NCI-H446 treated with DMSO at 0.1 percent for 48 hours (cell line): ENCODE measurements at regions not wholly inside any gene's neighbourhood (a gene's known extent, or its start where the extent isn't known, plus 50 kb on each side); places are given as distances from the start of the nearest gene placed in this dataset.

ENCODE experiments used
- DNase-seq: peaks from one replicate; lab custom pipeline; 2025; lab: John Stamatoyannopoulos, UW

- DNase-seq: no peak
Observed at GRCh38 chr12:107320033-107320928, 226.9 kb upstream of the CRY1 start.

DNA sequence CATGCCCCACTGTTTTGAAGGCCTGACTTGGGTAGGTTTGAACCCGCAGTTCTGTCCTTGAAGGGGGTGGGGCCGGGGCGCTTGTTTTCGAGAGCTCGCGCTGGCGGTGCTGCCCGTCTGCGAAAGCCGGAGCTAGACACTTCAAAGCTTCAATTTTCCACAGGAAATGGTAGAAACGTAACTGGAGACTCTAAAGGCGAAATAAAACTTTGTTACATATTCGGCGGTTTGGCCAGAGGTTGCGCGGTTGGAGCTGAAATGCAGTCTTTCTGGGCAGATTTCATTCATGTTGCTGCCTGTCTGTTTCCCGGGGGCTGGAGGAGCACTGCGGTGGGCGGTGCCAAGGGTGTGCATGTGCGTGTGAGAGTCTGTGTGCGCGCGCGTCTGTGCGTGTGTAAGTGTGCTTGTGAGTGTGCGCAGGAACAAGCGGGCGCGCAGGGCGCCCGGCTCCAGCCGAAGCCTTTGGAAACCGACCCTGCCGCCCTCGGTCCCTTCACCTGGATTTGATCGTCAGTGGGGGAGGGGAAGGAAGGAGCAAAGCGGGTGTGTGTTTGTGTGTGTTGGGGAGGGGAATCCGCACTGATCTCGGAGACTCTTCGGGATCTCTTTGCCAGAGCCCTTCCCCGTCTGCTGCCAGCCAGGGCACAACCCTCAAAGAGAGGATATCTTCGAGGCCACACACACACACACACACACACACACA is 227.7 kb upstream of the CRY1 start:
- DNase-seq: no peak

DNA sequence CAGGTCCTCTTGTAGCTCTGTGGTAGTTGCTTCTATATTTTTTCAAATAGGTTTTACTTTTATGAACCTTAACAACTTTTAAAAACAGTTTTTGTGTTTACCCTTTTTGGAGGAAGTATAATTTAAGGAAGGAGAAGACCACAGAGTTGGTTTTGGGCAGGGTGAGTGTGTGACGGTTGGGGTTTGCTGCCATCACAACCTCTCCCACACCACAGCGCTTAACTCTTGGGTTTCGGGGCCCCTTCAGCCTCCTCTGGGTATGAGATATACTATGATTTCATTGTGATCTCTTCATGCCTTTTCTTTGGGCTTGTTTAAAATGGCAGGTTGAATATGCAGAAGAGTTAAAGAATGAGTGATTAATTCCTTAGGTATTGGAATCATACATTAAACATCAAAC is 228.7 kb upstream of the CRY1 start:
- DNase-seq: no peak

DNA sequence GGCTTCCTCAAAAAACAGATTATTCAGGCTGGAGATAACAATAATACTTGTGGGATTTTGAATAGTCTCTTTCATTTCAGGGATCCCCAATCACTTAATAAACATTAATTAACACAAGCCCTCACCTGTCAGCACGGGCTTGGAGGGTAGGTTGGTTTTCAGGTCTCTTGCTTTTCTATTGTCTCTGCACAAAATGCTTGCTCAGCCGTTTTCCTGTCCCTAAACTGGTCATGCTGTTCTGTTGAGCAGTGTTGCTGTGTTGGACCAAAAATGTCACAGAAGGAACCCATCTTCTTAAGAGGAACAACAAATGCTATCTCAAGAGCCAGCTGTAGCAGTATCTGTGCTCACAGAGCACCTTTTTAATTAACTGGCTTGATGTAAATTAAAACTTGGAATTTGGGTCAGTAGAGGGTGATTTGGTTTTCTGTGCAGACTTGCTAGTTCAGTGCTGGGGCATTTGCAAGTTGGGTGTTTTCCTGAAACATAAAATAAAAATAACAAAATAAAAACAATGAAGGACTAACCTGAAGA is 231.8 kb upstream of the CRY1 start:
- no peak for DNase-seq

GRCh38 chr12:107326237-107326636 is 232.9 kb upstream of the CRY1 start:
- DNase-seq: no peak

DNA sequence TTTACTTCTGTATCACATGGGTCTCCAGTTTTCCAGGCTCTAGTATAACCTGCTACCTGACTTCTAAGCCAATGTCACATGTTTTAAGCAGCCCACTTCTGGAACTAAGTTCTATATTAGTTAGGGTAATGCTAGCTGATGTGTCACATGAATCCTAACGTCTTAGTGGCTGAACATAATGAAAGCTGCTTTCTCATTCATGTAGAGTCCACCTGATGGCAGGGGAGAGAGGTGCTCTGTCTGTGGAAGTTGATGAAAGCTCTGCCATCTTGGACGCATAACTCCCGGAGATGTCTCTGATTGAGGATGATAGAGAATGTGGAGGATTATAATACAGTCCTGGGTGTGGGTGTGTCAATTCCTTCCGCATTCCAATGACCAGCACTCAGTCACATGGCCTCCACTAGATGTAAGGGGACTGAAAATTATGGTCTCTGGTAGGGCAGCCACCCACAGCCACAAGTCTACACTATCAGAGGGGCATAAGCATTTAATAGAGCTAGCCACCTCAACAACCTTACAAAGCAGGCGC is 234.4 kb upstream of the CRY1 start:
- DNase-seq: no peak

- DNase-seq: no peak
Observed at GRCh38 chr12:107328442-107329133, 235.2 kb upstream of the CRY1 start.

DNA sequence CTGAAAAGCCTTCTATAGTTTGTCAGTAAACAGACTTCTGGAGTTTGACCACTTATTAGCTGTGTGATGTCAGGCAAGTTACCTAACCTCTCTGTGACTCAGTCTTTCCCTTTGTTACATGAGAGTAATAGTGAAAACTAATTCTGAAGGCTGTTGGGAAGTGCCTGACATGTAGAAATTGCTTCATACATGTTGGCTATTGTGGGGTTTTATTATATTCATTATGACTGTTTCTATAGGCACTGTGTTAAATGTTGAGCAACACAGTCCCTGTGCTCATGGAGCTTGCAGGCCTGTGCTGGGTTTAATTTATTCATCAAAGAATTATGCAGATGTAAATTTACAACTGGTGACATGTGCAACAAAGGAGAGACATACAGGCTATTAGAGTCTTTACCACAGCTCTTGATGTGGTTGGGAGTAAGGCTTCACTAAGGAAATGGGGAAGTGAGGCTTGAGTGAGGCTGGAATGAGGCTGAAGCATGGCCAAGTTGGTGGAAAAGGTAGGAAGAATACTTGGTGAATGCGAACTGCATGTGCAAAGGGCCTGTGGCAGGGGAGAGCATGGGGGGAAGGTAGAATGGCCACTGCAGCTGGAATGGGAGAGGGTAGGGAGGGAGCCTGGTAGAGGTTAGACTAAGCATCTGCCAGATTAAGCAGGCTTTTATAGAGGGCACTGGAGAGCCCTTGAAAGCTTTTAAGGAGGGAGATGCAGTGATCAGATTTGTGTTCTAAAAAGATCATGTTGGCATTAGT is 236.4 kb upstream of the CRY1 start:
- no peak for DNase-seq

GRCh38 chr12:107330831-107331431 is 237.6 kb upstream of the CRY1 start:
- DNase-seq: no peak

GRCh38 chr12:107331471-107331870 is 238.1 kb upstream of the CRY1 start:
- DNase-seq: no peak

DNA sequence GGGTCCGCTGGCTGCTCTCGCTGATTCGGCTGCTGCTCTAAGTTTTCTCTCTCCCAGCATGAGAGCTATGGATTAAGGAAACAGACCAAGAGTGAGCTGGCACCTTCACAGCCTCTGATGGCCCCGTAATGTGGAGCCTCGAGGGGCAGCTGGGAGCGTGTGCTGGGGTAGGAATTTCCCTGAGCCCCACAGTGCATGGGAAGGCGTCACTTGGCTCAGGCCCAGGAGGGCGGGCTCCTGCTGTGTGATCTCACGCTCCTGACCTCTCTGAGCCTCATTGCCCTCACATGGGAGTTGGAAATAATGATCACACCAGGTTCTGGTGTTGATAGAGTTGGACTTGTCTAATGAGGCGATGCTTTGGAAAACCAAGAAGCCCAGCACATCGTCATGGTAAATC is 238.6 kb upstream of the CRY1 start:
- DNase-seq: no peak

- no peak for DNase-seq
Observed at GRCh38 chr12:107332743-107333142, 239.4 kb upstream of the CRY1 start.

GRCh38 chr12:107335802-107336570 is 242.6 kb upstream of the CRY1 start:
- DNase-seq: no peak

- no peak for DNase-seq
Observed at GRCh38 chr12:107336695-107337094, 243.3 kb upstream of the CRY1 start.

- no peak for DNase-seq
Observed at GRCh38 chr12:107337346-107338095, 244.2 kb upstream of the CRY1 start.

- no peak for DNase-seq
Observed at GRCh38 chr12:107339487-107339886, 246.1 kb upstream of the CRY1 start.

DNA sequence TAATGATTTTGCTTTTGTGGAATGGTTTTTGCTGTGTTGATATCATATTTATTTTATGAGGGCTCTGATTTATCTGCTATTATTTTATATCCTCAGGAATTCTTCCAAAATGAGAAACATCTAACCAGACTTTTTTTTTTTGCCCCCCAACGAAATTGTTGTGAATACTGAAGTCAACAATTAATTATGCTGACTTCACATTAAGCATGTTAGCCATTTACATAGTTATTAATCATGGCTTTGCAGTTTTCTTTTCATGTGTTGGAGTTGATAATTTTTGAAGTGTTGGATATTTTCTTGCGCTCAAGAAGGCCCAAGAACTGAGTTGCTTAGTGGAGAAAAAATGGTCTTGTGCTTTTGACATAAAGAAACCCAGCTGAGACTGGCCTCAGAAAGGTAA is 246.6 kb upstream of the CRY1 start:
- DNase-seq: no peak

DNA sequence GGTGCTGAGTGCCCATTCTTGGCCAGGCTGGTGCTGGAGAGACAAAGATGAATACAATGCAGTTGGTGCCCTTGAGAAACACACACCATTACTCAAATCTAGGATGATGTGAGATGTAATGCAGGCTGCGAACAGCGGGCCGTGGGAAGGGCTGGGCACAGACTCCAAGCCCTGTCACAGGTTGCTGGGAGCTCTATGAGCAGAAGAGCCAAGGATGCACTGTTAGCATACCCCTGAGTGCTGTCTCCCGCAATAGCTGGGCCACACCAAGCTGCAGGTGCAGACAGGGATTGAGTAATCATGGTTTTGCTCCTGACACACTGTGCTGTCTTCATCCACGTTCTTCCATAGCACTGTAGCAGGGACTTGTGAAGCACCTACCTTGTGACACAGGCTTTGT is 247.5 kb upstream of the CRY1 start:
- DNase-seq: no peak

DNA sequence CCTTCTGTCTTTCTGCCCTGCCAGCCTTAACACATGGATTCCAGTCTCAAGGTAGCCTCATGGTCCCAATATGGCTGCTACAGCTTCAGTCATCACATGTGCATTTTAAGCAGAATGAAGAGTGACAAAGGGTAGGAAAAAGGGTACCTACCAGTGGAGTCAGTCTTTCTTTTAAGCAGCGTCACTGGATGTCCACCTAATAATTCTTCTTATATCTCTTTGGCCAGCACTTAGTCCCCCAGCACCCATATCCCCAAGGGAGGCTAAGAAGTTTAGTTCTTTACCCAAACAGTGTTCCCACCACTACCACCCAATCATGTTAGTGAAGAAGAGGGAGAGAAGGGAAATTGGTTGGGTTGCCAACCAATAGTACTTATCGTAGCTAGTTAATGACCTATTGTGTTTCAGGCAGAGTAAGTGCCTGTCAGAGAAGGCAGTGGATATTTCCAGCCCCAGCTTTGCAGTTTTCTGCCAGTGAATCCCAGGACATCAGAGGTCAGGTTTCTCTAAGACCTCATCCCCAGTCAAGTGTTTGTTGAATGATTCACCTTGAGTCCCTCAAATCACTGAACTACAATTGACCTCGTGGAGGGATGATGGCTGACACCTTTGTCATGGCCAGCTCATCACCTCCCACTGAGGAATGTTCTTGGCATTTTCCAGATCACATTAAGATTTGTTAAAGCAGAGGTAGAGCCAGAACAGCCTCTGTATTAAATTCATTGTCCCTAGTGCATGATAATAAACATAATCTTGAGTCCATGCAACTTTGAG is 250.9 kb upstream of the CRY1 start:
- DNase-seq: no peak
